Astrocyte (in vitro differentiated cells and primary cell): ENCODE measurements at regions not wholly inside any gene's neighbourhood (a gene's known extent, or its start where the extent isn't known, plus 50 kb on each side); places are given as distances from the start of the nearest gene placed in this dataset.

ENCODE experiments used
- EZH2 ChIP-seq: IDR thresholded peaks from 2 replicates; pipeline ENCODE4 v1.6.1; 2012; ENCODE audit warnings: mild to moderate bottlenecking, low read length, inconsistent platforms; ENCODE audit not compliant: insufficient read depth
- TF ChIP-seq, protein P1 (sequence below): IDR thresholded peaks from 2 replicates; pipeline ENCODE4 v1.5.1; 2011; ENCODE audit warnings: low read depth, mild to moderate bottlenecking, inconsistent platforms, low read length, moderate library complexity; ENCODE audit not compliant: insufficient read depth

DNA sequence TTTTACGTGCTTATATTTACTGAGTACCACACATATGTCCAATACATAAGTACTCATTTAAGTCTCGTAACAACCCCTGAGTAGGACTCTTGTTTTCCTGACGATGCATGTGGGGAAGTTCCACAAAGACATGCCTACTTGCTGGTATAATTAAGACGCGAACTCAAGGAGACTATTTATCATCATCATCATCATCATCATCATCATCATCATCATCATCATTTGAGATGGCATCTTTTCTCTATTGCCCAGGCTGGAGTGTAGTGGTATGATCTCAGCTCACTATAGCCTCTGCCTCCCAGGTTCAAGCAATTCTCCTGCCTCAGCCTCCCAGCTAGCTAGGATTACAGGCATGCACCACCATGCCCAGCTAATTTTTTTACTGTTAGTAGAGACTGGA is 809.9 kb upstream of the EEF2KMT start:
- no peak for TF ChIP-seq EZH2
- TF ChIP-seq, protein P1, sequence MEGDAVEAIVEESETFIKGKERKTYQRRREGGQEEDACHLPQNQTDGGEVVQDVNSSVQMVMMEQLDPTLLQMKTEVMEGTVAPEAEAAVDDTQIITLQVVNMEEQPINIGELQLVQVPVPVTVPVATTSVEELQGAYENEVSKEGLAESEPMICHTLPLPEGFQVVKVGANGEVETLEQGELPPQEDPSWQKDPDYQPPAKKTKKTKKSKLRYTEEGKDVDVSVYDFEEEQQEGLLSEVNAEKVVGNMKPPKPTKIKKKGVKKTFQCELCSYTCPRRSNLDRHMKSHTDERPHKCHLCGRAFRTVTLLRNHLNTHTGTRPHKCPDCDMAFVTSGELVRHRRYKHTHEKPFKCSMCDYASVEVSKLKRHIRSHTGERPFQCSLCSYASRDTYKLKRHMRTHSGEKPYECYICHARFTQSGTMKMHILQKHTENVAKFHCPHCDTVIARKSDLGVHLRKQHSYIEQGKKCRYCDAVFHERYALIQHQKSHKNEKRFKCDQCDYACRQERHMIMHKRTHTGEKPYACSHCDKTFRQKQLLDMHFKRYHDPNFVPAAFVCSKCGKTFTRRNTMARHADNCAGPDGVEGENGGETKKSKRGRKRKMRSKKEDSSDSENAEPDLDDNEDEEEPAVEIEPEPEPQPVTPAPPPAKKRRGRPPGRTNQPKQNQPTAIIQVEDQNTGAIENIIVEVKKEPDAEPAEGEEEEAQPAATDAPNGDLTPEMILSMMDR, result no peak
